Effector memory CD4-positive, alpha-beta T cell (primary cell): ENCODE measurements at regions not wholly inside any gene's neighbourhood (a gene's known extent, or its start where the extent isn't known, plus 50 kb on each side); places are given as distances from the start of the nearest gene placed in this dataset.

Experiments
- DNase-seq, 3 donors: peaks; one replicate each; pipeline ENCODE4 v3.0.0-alpha.2; 2020
- H3K27ac ChIP-seq: 2 replicates; pipeline ENCODE4 v1.7.0; 2013; ENCODE audit warnings: mild to moderate bottlenecking, low read length, moderate library complexity; ENCODE audit not compliant: insufficient read depth, poor library complexity, severe bottlenecking
- H3K27me3 ChIP-seq: replicated peaks from 2 replicates; pipeline ENCODE4 v1.7.0; 2013; ENCODE audit warnings: mild to moderate bottlenecking, low read length; ENCODE audit not compliant: insufficient read depth, control insufficient read depth, poor library complexity, severe bottlenecking
- H3K36me3 ChIP-seq: 2 replicates; pipeline ENCODE4 v1.7.0; 2013; ENCODE audit warnings: mild to moderate bottlenecking, low read length, moderate library complexity; ENCODE audit not compliant: control insufficient read depth, insufficient read depth
- H3K4me1 ChIP-seq: 2 replicates; pipeline ENCODE4 v1.7.0; 2013; ENCODE audit warnings: low read length, mild to moderate bottlenecking; ENCODE audit not compliant: control insufficient read depth, insufficient read depth, poor library complexity, severe bottlenecking
- H3K4me3 ChIP-seq: 2 replicates; pipeline ENCODE4 v1.7.0; 2013; ENCODE audit warnings: low read length, low read depth, mild to moderate bottlenecking; ENCODE audit not compliant: insufficient read depth, poor library complexity, severe bottlenecking
- H3K9me3 ChIP-seq: 2 replicates; pipeline ENCODE4 v1.7.0; 2013; ENCODE audit warnings: mild to moderate bottlenecking, low read length, moderate library complexity; ENCODE audit not compliant: control insufficient read depth

DNA sequence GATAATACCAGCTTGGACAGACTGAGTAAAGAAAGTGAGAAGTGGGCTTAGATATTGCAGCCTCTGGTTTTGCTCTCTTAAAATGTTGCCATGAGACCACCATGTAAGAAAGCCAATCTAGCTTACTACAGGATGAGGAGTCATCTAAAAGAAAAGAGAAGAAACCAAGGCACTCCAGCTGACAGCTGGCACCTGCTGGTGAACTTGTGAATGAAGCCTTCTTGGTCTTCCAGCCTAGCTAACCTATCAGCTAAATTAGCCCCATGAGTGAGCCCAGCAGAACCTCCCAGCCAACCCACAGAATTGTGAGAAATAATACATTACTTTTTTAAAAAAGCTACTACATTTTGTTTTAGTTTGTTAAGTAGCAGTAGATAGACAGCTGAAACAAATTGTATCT is 154.5 kb upstream of the QRFPR start:
- Histone ChIP-seq H3K4me1 (no peaks in the 10 kb centered on the region), H3K9me3 (no peaks in the 10 kb centered on the region), H3K27ac (no peak overlapping the region), H3K36me3 (no peaks in the 10 kb centered on the region), H3K27me3 (no peaks in the 10 kb centered on the region), H3K4me3 (no peak overlapping the region)
- no peak for DNase-seq

DNA sequence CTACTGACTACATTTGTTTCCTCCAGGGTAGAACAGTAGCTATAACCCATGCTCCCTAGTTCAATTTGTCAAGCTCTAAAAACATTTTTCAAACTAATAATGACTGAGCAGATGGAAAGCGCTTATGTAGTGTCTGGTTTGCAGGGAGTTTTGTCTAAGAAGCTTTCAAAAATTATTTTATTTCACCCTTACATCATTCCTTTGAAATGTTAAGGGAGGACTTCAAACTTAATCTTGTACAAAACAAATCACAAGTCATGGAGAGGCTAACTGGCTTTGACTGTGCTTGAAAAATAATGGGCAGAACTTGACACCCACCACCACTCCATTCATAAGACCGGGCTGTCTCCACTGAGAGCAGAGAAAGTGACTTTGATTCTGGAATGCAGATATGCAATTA is 153.4 kb upstream of the QRFPR start:
- no peaks in the 10 kb centered on the region for H3K9me3 ChIP-seq
- H3K27me3 ChIP-seq, result no peaks in the 10 kb centered on the region
- no peak for DNase-seq
- H3K36me3 ChIP-seq, result no peaks in the 10 kb centered on the region
- H3K27ac ChIP-seq, result no peak overlapping the region
- H3K4me3 ChIP-seq, result no peak overlapping the region
- no peaks in the 10 kb centered on the region for H3K4me1 ChIP-seq

DNA sequence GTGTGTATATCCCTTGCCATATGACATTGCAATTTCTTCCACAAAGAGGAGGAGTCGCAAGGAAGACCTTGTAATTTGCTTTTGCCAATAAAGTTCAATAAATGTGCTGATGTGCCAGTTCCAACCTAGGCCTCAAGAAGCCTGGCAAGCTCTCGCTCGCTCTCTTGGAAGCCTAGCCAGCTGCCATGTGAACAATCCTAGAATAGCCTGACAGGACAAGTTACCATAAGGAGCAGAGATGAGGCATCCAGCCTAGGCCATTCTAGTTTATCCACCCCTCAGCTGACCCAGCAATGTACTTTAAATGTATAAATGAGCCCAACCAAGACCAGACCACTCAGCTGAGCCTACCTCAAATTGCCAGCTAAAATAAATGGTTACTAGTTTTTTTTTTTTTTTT is 145.7 kb upstream of the QRFPR start:
- H3K4me1 ChIP-seq, result no peaks in the 10 kb centered on the region
- H3K4me3 ChIP-seq, result no peak overlapping the region
- DNase-seq, result no peak
- H3K27ac ChIP-seq, result no peak overlapping the region
- no peaks in the 10 kb centered on the region for H3K9me3 ChIP-seq
- H3K36me3 ChIP-seq, result no peaks in the 10 kb centered on the region
- no peaks in the 10 kb centered on the region for H3K27me3 ChIP-seq

DNA sequence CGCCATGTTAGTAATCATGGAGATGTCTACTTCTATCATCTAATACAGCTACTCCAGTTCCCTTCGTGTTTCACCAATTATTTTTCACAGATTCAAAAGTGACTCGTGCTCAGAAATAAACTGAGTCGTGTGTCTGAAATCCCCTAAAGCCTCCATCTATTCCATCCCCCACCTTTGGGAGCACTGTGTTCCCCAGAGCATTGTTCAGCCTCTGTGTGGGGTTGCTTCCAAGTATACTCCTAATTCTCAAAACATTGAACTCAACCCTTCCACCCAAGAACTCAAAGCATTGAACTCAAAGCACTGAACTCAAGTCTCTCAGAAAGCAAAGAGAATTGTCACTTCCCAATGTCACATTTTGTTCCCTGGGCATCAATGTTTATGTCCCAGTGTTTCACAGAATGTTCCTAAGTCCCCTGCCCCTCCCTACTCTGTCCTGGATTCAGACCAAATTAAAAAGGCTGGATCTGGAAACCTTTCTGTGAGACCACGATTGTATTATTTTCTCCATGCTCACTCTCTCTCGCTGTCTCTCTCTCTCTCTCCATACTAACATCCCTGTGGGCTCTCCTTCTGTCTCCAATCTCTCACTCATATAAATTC is 138.5 kb upstream of the QRFPR start:
- H3K4me3 ChIP-seq, result no peak overlapping the region
- no peaks in the 10 kb centered on the region for H3K4me1 ChIP-seq
- H3K9me3 ChIP-seq, result no peaks in the 10 kb centered on the region
- no peak for DNase-seq
- no peak overlapping the region for H3K27ac ChIP-seq
- H3K27me3 ChIP-seq, result no peaks in the 10 kb centered on the region
- H3K36me3 ChIP-seq, result no peaks in the 10 kb centered on the region

DNA sequence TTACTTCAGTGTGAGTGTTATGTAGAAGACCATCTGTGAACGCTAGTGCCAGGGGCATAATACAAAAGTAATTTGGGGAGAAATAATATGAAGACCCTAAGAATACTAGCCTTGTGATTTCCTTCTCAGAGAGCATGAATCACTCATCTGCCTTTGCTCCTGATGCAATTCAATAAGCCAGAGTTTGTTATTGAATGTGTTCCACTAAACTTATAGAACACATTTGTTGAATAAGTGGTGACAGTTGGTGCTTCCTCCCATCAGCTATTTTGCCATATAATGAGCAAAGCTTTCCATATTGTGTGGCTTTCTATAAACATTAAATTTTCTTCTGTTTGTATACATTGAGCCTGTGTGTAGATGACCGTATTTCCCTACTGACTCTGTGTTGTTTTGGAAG is 136.4 kb upstream of the QRFPR start:
- H3K36me3 ChIP-seq, result no peaks in the 10 kb centered on the region

DNA sequence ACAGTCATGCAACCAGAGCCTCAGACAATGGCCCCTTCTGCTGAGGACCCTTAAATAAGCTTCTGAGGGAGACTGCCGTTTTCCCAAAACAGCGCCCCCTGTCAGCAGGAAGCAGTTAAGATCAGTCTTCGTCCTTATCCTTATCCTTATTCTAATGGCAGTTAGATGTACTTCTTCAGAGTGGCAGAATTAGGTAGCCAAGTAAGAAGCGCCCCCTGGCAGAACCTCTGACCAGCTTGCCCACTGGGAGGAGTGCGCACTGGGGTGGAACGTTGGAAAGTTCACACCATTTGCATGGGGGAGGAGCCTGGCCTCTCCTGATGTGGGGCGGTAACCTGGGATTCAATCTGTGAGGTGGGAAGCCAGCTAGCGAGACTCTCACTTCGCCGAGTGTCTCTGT is 133.6 kb upstream of the QRFPR start:
- DNase-seq, result no peak
- Histone ChIP-seq H3K36me3 (no peaks in the 10 kb centered on the region), H3K9me3 (no peaks in the 10 kb centered on the region), H3K27ac (no peak overlapping the region), H3K27me3 (no peaks in the 10 kb centered on the region), H3K4me3 (no peak overlapping the region), H3K4me1 (no peaks in the 10 kb centered on the region)

More for the DNA sequence above, 136.4 kb upstream of the QRFPR start:
- Histone ChIP-seq H3K27me3 (no peaks in the 10 kb centered on the region), H3K27ac (no peak overlapping the region), H3K4me1 (no peaks in the 10 kb centered on the region), H3K9me3 (no peaks in the 10 kb centered on the region), H3K4me3 (no peak overlapping the region)
- DNase-seq, result no peak

DNA sequence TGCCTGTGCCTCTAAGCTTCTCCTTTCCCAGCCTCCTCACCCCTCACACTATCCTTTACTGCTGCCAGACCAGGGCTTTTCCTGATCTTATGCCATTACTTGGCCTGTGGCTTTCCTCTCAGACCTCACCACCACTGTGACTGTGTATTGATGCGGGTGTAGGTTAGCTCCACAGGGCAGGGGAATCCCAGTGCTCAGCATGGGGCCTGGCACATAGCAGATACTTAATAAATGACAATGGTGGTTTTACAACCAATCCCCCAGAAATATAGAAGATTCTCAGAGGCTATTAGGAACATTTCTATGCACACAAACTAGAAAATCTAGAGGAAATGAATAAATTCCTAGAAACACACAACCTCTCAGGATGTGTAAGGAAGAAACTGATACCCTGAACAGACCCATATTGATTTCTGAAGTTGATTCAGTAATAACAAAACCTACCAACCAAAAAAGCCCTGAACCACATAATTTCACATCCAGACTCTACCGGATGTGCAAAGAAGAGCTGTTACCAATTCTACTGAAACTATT is 129.6 kb upstream of the QRFPR start:
- no peak overlapping the region for H3K27ac ChIP-seq
- DNase-seq, result no peak
- H3K4me1 ChIP-seq, result no peaks in the 10 kb centered on the region

DNA sequence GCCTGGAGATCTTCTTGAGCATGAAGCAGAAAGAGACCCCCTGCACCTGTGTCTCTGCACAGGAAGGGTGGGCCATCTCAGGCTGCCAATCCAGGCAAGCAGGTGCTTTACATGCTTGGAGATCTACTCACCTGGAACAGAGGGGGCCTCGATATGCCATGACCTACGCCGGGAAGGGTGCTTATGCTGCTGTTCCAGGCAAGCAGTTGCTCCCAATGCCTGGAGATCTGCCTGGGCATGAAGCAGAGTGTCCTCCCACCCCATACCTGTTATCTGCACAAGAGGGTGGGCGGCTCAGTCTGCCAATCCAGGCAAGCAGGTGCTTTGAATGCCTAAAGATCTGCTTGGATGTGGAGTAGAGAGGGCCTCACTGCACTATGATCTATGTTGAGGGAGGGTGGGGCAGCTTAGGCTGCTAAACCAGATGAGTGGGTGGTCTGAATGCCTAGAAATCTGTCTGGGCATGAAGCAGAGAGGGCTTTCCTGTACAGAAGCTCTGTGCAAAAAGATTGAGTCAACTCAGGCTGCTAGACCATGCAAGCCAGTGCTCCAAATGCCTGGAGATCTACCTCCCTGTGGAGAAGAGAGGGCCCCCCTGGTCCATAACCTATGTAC is 104.5 kb upstream of the QRFPR start:
- Histone ChIP-seq H3K36me3 (no peaks in the 10 kb centered on the region), H3K9me3 (no peaks in the 10 kb centered on the region), H3K27me3 (no peaks in the 10 kb centered on the region), H3K4me3 (no peak overlapping the region), H3K27ac (no peak overlapping the region), H3K4me1 (no peaks in the 10 kb centered on the region)
- DNase-seq, result no peak

More for the DNA sequence above, 129.6 kb upstream of the QRFPR start:
- H3K36me3 ChIP-seq, result no peaks in the 10 kb centered on the region
- no peaks in the 10 kb centered on the region for H3K27me3 ChIP-seq
- no peak overlapping the region for H3K4me3 ChIP-seq
- H3K9me3 ChIP-seq, result no peaks in the 10 kb centered on the region

DNA sequence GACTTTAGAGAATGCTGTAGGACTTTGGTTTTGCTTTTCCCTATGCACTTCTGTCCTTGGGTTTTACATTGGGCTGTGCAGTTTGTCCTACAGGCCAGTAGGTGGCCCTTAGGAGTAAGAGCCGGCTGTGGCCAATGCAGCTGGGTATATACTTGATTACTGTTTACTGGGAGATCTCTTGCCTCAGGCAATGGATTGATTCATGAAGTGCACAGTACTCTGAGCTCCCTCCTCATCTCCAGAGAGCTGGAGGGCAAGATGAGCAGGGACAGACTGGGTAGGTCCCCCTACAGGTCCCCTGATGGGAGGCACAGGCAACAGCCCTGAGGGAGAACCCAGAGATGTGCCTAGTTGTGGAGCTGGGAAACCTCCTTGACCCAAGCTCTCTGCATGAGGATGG is 103.8 kb upstream of the QRFPR start:
- no peaks in the 10 kb centered on the region for H3K4me1 ChIP-seq
- no peak overlapping the region for H3K27ac ChIP-seq
- H3K36me3 ChIP-seq, result no peaks in the 10 kb centered on the region
- no peaks in the 10 kb centered on the region for H3K27me3 ChIP-seq
- no peaks in the 10 kb centered on the region for H3K9me3 ChIP-seq
- H3K4me3 ChIP-seq, result no peak overlapping the region
- no peak for DNase-seq

DNA sequence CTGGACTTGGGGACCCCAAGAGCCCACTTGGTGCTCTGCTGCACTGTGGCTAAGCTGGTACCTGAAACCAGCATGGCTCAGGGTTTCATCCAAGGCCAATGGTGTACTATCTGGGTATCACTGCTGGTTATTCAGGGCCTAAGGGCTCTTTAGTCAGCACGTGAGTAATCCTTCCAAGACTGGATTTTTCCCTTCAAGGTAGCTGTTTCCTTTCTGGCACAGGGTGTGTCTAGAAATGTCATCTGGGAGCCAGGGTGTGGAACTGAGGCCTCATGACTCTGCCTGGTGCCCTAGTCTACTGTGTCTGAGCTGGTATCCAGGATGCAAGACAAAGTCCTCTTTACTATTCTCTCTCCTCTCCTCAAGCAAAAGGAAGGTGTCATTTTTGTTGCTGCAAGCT is 99.0 kb upstream of the QRFPR start:
- DNase-seq, result no peak
- Histone ChIP-seq H3K4me1 (no peaks in the 10 kb centered on the region), H3K9me3 (no peaks in the 10 kb centered on the region), H3K36me3 (no peaks in the 10 kb centered on the region), H3K27me3 (no peaks in the 10 kb centered on the region), H3K4me3 (no peak overlapping the region), H3K27ac (no peak overlapping the region)
